CD4-positive, alpha-beta T cell (primary cell): ENCODE measurements at regions not wholly inside any gene's neighbourhood (a gene's known extent, or its start where the extent isn't known, plus 50 kb on each side); places are given as distances from the start of the nearest gene placed in this dataset.

Experiments
- ATAC-seq: fragments of 200-7000 bp; cut with Tn5 transposase; one replicate; pipeline ENCODE4 v1.10.0; 2022; ENCODE audit warnings: mild to moderate bottlenecking; ENCODE audit not compliant: poor library complexity
- CTCF ChIA-PET: fragments of 350-600 bp; sonication (Branson Sonifier 250); formaldehyde crosslinking; loops from one replicate; lab custom pipeline; 2021; ENCODE audit warnings: antibody characterized with exemption, inconsistent platforms; lab: Charles Lee
- POLR2A ChIA-PET: fragments of 350-600 bp; sonication (Branson Sonifier 250); formaldehyde crosslinking; loops from one replicate; lab custom pipeline; 2021; ENCODE audit warnings: antibody characterized with exemption, inconsistent platforms; lab: Charles Lee
- DNase-seq, 14 experiments: peaks; one replicate each; pipeline ENCODE4 v3.0.0-alpha.2; 2013 to 2020; ENCODE audit warnings: mixed read lengths in 2 of 14
- H3K27ac ChIP-seq, 2 donors: one replicate each; pipeline versions ENCODE4 v1.5.1 to v1.7.0; 2013; ENCODE audit warnings: low read length in 2 of 2, low read depth in 1 of 2, mild to moderate bottlenecking in 1 of 2
- H3K27me3 ChIP-seq, 2 experiments: 1 replicate in 1 of 2; 2 replicates in 1 of 2; pipeline versions ENCODE4 v1.6.1 to v1.7.0; 2013; ENCODE audit warnings: low read length in 2 of 2, control low read depth in 1 of 2, mild to moderate bottlenecking in 1 of 2, moderate library complexity in 1 of 2; ENCODE audit not compliant: insufficient read depth in 2 of 2, control insufficient read depth in 1 of 2
- H3K36me3 ChIP-seq: one replicate; pipeline ENCODE4 v1.6.1; 2013; ENCODE audit warnings: low read length, control low read depth; ENCODE audit not compliant: insufficient read depth
- H3K4me1 ChIP-seq: one replicate; pipeline ENCODE4 v1.6.1; 2013; ENCODE audit warnings: low read length, control low read depth; ENCODE audit not compliant: insufficient read depth
- H3K4me3 ChIP-seq: one replicate; pipeline ENCODE4 v1.5.1; 2013; ENCODE audit warnings: mild to moderate bottlenecking, low read length, moderate library complexity
- H3K9me3 ChIP-seq, 2 experiments: 1 replicate in 1 of 2; 2 replicates in 1 of 2; pipeline versions ENCODE4 v1.6.1 to v1.7.0; 2013; ENCODE audit warnings: low read length in 2 of 2, mild to moderate bottlenecking in 2 of 2, control low read depth in 1 of 2, moderate library complexity in 1 of 2; ENCODE audit not compliant: control insufficient read depth in 1 of 2, insufficient read depth in 1 of 2
- H3K27ac Mint-ChIP-seq: one replicate; pipeline ENCODE4 v1.8.0; 2020; ENCODE audit warnings: mixed read lengths
- H3K27me3 Mint-ChIP-seq: one replicate; pipeline ENCODE4 v1.8.0; 2021; ENCODE audit warnings: mixed read lengths
- H3K36me3 Mint-ChIP-seq: one replicate; pipeline ENCODE4 v1.8.0; 2021; ENCODE audit warnings: low read depth, mixed read lengths
- H3K4me1 Mint-ChIP-seq: one replicate; pipeline ENCODE4 v1.8.0; 2021; ENCODE audit warnings: low read depth, mixed read lengths
- H3K4me3 Mint-ChIP-seq: one replicate; pipeline ENCODE4 v1.8.0; 2020; ENCODE audit warnings: mild to moderate bottlenecking, mixed read lengths
- H3K9me3 Mint-ChIP-seq: one replicate; pipeline ENCODE4 v1.8.0; 2020; ENCODE audit warnings: mixed read lengths
- intact Hi-C, 2 experiments: fragments of 100-400 bp; cut with DNase I in 1 of 2; cut with micrococcal nuclease in 1 of 2; formaldehyde crosslinking; loops; one replicate each; pipeline versions ENCODE4 v1.15.1 to v1.9.0; 2023 to 2025; cut with DNase I, micrococcal nuclease
- TF ChIP-seq, protein P1 (sequence below): fragments of 200-600 bp; IDR thresholded peaks from one replicate; pipeline ENCODE4 v1.8.0; 2022; ENCODE audit warnings: antibody characterized with exemption, mild to moderate bottlenecking

DNA sequence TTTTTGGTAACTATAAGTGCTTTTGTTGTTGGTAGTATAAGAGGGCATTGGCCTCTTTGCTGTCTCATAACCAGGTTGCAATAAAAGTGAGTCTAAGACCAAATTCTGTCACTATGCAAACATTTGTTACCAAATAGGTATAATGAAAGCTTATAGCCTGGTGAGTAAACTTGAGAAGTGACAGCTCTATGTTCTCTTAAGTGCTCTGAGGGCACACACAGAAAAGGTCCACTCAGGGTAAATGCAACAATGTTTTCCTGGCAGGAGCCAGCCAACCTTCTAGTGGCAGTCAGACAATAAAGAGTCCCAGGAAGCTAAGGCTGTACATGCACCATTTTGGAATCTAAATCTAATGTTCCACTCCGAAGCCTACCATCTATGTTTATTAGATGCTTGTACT is 262.1 kb upstream of the TGFBR2 start:
- Mint-ChIP-seq H3K27ac (no peak overlapping the region), H3K36me3 (no peaks in the 10 kb centered on the region), H3K27me3 (no peaks in the 10 kb centered on the region), H3K4me3 (no peak overlapping the region), H3K9me3 (no peaks in the 10 kb centered on the region), H3K4me1 (peaks cover 51% of the 10 kb centered on the region)
- H3K4me3 ChIP-seq = no peak overlapping the region
- H3K36me3 ChIP-seq = no peaks in the 10 kb centered on the region
- H3K27me3 ChIP-seq = no peaks in the 10 kb centered on the region
- H3K27ac ChIP-seq = no peak overlapping the region
- H3K4me1 ChIP-seq = peaks cover 4% of the 10 kb centered on the region
- H3K9me3 ChIP-seq = no peaks in the 10 kb centered on the region
- TF ChIP-seq, protein P1, sequence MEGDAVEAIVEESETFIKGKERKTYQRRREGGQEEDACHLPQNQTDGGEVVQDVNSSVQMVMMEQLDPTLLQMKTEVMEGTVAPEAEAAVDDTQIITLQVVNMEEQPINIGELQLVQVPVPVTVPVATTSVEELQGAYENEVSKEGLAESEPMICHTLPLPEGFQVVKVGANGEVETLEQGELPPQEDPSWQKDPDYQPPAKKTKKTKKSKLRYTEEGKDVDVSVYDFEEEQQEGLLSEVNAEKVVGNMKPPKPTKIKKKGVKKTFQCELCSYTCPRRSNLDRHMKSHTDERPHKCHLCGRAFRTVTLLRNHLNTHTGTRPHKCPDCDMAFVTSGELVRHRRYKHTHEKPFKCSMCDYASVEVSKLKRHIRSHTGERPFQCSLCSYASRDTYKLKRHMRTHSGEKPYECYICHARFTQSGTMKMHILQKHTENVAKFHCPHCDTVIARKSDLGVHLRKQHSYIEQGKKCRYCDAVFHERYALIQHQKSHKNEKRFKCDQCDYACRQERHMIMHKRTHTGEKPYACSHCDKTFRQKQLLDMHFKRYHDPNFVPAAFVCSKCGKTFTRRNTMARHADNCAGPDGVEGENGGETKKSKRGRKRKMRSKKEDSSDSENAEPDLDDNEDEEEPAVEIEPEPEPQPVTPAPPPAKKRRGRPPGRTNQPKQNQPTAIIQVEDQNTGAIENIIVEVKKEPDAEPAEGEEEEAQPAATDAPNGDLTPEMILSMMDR = no peak
- DNase-seq (no peak), ATAC-seq (no peak)
- ChIA-PET POLR2A (interaction anchor here (1.0 kb wide), 1 partner anchor 10 kb away, joined by 3 read pairs; no protein-coding TSS in a partner anchor), CTCF (interaction anchor here (1.0 kb wide), 1 partner anchor 9 kb away, joined by 3 read pairs; no protein-coding TSS in a partner anchor)
- intact Hi-C loops = loop anchor here in 1 of 2 experiments (10.0 kb wide), 1 partner anchor 91 kb away; no protein-coding TSS in a partner anchor

DNA sequence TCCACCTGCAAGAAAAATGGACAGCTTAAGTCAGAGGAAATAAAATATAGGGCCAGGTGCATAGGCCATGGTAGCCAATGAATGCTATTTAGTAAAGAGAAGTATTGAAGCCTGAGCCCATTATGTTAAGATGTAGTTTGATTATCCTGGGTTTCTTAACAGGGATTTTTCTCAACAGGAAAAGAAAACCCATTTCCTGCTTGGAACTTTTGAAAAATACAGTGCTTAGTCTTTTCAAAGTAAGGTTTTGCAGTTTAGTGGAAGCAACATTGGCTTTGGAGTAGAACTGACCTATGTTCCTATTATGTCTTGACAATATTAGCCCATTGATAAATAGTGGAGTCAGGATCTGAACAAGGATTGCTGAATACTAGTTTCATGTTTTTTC is 259.5 kb upstream of the TGFBR2 start:
- Histone ChIP-seq H3K36me3 (no peaks in the 10 kb centered on the region), H3K4me1 (peaks cover 12% of the 10 kb centered on the region), H3K9me3 (no peaks in the 10 kb centered on the region), H3K4me3 (no peak overlapping the region), H3K27me3 (no peaks in the 10 kb centered on the region), H3K27ac (no peak overlapping the region)
- CTCF ChIA-PET = no interaction called here
- ATAC-seq = no peak
- TF ChIP-seq, protein P1 = no peak
- no peak overlapping the region for H3K27ac Mint-ChIP-seq
- intact Hi-C loops = loop anchor here in 1 of 2 experiments (10.0 kb wide), 1 partner anchor 88 kb away; no protein-coding TSS in a partner anchor
- no peaks in the 10 kb centered on the region for H3K27me3 Mint-ChIP-seq
- POLR2A ChIA-PET = interaction anchor here (0.7 to 1.6 kb wide), 4 partner anchors 8 to 358 kb away, joined by 3 to 5 read pairs (median 4); no protein-coding TSS in a partner anchor
- DNase-seq = no peak
- no peaks in the 10 kb centered on the region for H3K36me3 Mint-ChIP-seq
- H3K9me3 Mint-ChIP-seq = no peaks in the 10 kb centered on the region
- H3K4me3 Mint-ChIP-seq = no peak overlapping the region
- H3K4me1 Mint-ChIP-seq = peaks cover 70% of the 10 kb centered on the region

DNA sequence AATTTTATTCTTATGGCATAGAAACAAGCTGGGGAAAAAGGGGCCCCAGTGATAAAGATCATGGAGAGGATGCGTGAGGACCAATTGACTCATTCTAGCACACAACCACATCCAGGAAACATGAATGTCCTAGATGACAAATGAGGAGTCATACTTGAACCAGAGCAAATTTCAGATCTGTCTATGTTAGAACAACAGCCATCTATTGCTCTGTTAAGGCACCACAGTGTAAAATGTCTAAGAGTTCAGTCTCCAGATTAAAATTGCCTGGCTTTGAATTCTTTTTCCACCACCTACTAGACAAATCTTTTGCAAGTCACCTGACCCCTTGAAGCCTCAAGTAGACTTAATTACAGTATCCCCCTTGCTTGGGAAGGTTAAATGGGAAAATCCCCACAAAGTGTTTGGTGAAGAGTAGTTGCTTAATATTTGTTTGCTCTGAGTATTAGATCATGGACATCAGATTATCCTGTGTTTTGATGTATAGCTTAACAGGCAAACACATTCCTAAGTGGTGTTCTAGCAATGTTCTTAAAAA is 258.7 kb upstream of the TGFBR2 start:
- Histone ChIP-seq H3K27me3 (no peaks in the 10 kb centered on the region), H3K4me1 (peaks cover 15% of the 10 kb centered on the region), H3K9me3 (no peaks in the 10 kb centered on the region), H3K4me3 (no peak overlapping the region), H3K27ac (no peak overlapping the region), H3K36me3 (no peaks in the 10 kb centered on the region)
- Mint-ChIP-seq H3K27ac (peak overlapping the region; percentile 46), H3K9me3 (no peaks in the 10 kb centered on the region), H3K36me3 (no peaks in the 10 kb centered on the region), H3K4me3 (peak overlapping the region; percentile 23), H3K27me3 (no peaks in the 10 kb centered on the region), H3K4me1 (peaks cover 74% of the 10 kb centered on the region)
- peak in 4 of 14 experiments; percentile 13 to 65 (median 36) for DNase-seq
- peak; percentile 94 for ATAC-seq
- ChIA-PET POLR2A (interaction anchor here (0.7 to 1.6 kb wide), 3 partner anchors 9 to 263 kb away, joined by 3 to 5 read pairs (median 5); no protein-coding TSS in a partner anchor), CTCF (no interaction called here)
- intact Hi-C loops = loop anchor here in 1 of 2 experiments (10.0 kb wide), 1 partner anchor 87 kb away; no protein-coding TSS in a partner anchor
- TF ChIP-seq, protein P1 = no peak
